GM10266 (cell line): ENCODE measurements at regions not wholly inside any gene's neighbourhood (a gene's known extent, or its start where the extent isn't known, plus 50 kb on each side); places are given as distances from the start of the nearest gene placed in this dataset.

Experiments
- DNase-seq: peaks from one replicate; pipeline ENCODE4 v3.0.0; 2012; ENCODE audit errors: extremely low spot score
- CTCF ChIP-seq: IDR thresholded peaks from 2 replicates; pipeline ENCODE4 v1.5.1; 2012; ENCODE audit warnings: mild to moderate bottlenecking, low read depth; ENCODE audit not compliant: control insufficient read depth, insufficient read depth; ENCODE audit errors: missing control alignments

GRCh38 chr4:112093636-112094202, 51.5 kb upstream of the FAM241A start:
- TF ChIP-seq CTCF: no peak
- DNase-seq: no peak

GRCh38 chr4:112094330-112094729, 50.9 kb upstream of the FAM241A start:
- DNase-seq: no peak
- TF ChIP-seq CTCF: no peak
